ENCODE measurements at regions not wholly inside any gene's neighbourhood (a gene's known extent, or its start where the extent isn't known, plus 50 kb on each side); places are given as distances from the start of the nearest gene placed in this dataset.

DNA sequence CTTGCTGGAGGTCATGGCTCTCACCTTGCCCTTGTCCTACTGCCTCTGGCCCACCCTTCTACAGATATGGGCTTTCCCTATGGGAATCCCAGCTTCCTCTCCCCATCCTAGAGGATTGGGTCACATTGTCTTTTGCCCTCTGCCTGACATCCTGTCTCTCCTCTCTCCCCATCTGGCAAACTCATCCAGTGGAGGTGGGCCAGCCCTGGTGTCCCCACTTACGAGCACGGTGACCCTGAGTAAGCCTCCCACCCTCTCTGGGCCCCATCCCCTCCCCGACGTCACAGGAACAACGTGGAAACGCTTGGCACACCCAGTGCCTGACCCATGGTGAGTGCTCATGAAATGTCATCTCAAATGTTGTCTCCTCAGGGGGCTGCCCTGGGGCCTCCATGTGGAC is 56.1 kb upstream of the ID3 start:
- no peak for DNase-seq (ENCODE audit: low spot score)

DNA sequence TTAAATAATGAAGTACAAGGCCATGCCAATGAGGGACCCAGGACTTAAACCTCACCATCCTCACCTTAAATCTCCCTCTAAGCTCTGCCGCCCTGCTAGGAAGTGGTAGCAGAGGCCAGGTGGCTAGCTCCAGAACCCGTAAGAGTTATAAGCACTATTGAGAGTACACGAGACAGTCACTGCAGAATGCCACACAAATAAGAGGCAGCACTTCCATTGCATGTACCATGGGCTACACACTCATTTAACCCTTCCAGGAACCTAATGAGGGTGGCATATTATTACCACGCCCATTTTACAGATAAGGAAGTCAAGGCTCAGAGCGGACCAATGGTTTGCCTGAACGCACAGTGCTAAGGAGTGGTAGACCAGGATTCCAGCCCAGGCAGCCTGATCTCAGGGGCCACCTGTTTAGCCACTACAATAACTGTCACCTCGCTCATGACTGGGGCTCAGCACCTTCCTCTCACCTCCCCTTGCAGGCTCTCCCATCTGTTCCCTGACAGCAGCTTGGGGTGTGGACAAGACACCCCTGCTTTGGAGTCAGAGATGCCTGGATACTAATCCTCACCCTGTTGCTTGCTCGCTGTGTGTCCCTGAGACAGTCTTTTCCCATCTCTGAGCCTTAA is 54.8 kb upstream of the ID3 start:
- no peak for DNase-seq (ENCODE audit: low spot score)

DNA sequence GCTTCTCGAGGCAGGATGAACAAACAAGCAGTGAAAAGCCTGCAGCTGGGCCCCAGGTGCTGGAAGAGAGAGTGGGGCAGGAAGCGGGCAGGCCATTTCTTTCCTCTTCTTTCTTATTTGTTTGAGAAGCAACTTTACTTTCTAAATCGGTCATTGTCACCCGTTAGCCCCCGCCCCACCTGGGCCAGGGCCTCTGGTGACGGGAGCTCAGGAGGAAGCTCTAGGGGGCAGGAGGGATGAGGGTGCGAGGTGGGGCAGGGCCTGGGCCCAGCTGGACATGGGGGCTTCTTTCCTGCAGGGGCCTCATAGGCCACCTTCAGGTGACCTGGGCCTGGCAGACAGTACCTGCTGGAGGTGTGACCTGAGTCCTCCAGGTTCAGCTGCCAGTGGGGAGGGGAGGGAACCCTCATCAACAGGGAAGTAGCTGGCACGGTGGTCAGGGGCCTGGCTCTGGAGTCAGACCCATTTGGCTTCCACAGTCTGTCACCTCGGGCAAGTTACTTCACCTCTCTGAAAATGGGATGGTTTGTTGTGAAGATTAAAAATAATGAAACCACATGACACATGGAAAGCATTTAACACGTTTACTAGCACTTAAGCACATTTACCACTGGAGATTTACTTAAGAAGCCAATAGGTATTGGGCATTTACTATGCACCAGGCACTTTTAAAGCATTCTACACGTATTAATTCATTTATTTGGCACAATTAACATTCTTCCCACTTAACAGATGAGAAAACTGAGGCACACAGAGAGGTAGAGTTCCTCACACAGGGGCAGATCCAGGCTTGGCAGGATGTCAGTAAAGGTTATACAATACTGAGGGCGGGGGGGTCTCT is 54.1 kb upstream of the ID3 start:
- no peak for DNase-seq (ENCODE audit: low spot score)

DNA sequence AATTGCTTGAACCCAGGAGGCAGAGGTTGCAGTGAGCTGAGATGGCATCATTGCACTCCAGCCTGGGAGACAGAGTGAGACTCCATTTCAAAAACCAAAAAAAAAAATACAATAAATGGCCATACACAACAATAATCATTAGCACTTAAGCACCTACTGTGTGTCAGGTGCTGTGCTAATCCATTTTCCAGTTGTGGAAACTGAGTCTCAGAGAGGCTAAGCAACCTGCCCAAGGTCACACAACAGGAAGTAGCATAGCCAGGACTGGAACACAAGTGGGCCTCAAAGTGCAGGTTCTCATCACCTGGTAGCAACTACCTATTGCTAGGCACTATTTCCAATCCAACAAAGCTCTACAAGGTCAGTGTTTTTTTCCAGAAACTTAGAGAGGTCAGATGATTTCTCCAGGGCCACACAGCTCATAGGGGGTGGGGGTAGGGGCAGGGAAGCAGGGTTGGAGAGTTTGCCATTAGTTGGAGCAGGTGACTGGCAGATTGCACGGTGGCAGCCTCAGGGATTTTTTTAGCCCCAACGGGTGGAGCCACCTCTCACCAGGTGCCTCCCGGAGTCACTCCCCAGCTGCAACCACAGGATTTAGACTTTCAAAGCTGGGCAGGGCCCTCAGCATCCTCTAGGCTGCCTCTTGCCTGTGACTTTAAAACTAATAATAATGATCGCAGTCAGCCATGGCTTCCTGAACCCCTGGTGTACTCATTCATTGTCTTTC is 52.5 kb upstream of the ID3 start:
- DNase-seq (ENCODE audit: low spot score) = no peak

DNA sequence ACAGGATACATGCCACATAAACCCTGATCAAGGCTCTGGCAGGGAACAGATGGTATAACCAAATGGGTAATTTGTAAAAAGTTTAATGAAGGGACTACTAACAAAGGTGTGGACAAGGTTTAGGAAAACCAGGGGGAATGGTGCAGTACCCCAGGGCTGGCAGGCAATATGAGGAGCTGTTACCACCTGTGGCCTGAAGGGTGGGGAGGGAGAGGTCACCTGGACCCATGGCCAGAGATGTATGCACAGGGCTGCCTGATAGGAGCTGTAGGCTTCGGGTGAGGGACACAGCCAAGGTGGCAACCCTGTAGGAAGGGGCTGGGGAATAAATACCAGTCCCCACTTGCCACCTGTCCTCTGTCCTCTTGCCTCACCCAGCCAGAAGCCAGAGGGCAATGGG is 51.4 kb upstream of the ID3 start:
- DNase-seq (ENCODE audit: low spot score) = no peak

DNA sequence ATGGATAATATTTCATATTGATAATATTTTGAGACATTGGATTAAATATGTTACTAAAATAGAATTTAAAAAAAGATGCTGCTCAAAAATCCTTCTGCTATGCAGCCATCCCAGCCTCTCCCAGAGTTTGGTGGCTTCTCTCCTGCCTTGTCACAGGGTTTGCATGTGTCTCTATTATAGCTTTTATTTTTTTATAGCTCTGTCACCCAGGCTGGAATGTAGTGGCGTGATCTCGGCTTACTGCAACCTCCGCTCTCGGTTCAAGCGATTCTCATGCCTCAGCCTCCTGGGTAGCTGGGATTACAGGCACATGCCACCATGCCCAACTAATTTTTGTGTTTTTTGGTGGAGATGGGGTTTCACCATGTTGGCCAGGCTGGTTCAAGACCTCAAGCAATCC is 50.7 kb upstream of the ID3 start:
- no peak for DNase-seq (ENCODE audit: low spot score)

Data from AG08396 (cell line).